Caco-2 (cell line): ENCODE measurements at regions not wholly inside any gene's neighbourhood (a gene's known extent, or its start where the extent isn't known, plus 50 kb on each side); places are given as distances from the start of the nearest gene placed in this dataset.

ENCODE experiments used
- BruUV-seq: library from RNA; stranded (reverse); fragments of 400-500 nt; replicated peaks from 2 replicates; lab custom pipeline; 2021; lab: Mats Ljungman, UMichigan
- CTCF ChIA-PET: fragments of 300-600 bp; sonication (Branson Sonifier 250); formaldehyde crosslinking; loops from one replicate; lab custom pipeline; 2022; ENCODE audit warnings: antibody characterized with exemption; lab: Charles Lee
- POLR2A ChIA-PET: fragments of 300-600 bp; sonication (Branson Sonifier 250); formaldehyde crosslinking; loops from one replicate; lab custom pipeline; 2022; ENCODE audit warnings: antibody characterized with exemption; lab: Charles Lee
- DNase-seq, 2 experiments: peaks; one replicate each; pipeline versions ENCODE4 v3.0.0 to v3.0.0-alpha.2; 2020 to 2022
- H3K27me3 ChIP-seq: replicated peaks from 2 replicates; pipeline ENCODE4 v1.6.0; 2011; ENCODE audit warnings: low read length; ENCODE audit not compliant: control insufficient read depth, insufficient read depth
- H3K36me3 ChIP-seq: 2 replicates; pipeline ENCODE4 v1.5.1; 2011; ENCODE audit warnings: low read length; ENCODE audit not compliant: control insufficient read depth, insufficient read depth
- H3K4me1 ChIP-seq: fragments of 250-450 bp; sonication (Bioruptor Pico); 2 replicates; pipeline ENCODE4 v1.5.1; 2020; ENCODE audit warnings: mild to moderate bottlenecking
- H3K4me3 ChIP-seq: 2 replicates; pipeline ENCODE4 v1.5.1; 2011; ENCODE audit warnings: low read depth, mild to moderate bottlenecking, control low read depth, low read length
- H3K9me3 ChIP-seq: fragments of 250-450 bp; sonication (Bioruptor Pico); 2 replicates; pipeline ENCODE4 v1.5.1; 2020; ENCODE audit warnings: mild to moderate bottlenecking, moderate library complexity
- H3K27ac Mint-ChIP-seq: one replicate; pipeline ENCODE4 v1.8.0; 2022; ENCODE audit warnings: mixed read lengths; ENCODE audit not compliant: unreplicated experiment
- H3K27me3 Mint-ChIP-seq: one replicate; pipeline ENCODE4 v1.8.0; 2022; ENCODE audit warnings: mixed read lengths; ENCODE audit not compliant: insufficient read depth, unreplicated experiment
- H3K36me3 Mint-ChIP-seq: one replicate; pipeline ENCODE4 v1.8.0; 2022; ENCODE audit warnings: mild to moderate bottlenecking, mixed read lengths; ENCODE audit not compliant: insufficient read depth, unreplicated experiment
- H3K4me1 Mint-ChIP-seq: one replicate; pipeline ENCODE4 v1.8.0; 2022; ENCODE audit warnings: low read depth, mixed read lengths; ENCODE audit not compliant: unreplicated experiment
- H3K4me3 Mint-ChIP-seq: one replicate; pipeline ENCODE4 v1.8.0; 2022; ENCODE audit warnings: mild to moderate bottlenecking, moderate library complexity, mixed read lengths; ENCODE audit not compliant: unreplicated experiment
- H3K9me3 Mint-ChIP-seq: one replicate; pipeline ENCODE4 v1.8.0; 2022; ENCODE audit warnings: mixed read lengths; ENCODE audit not compliant: unreplicated experiment
- intact Hi-C: fragments of 100-400 bp; cut with micrococcal nuclease; formaldehyde crosslinking; loops from one replicate; pipeline ENCODE4 v1.10.0; 2022; ENCODE audit not compliant: unreplicated experiment
- TF ChIP-seq, protein P1 (sequence below), 2 experiments: fragments of 200-600 bp in 1 of 2; IDR thresholded peaks; 1 replicate in 1 of 2; 2 replicates in 1 of 2; pipeline versions ENCODE4 v1.5.1 to v1.8.0; 2011 to 2022; ENCODE audit warnings: antibody characterized with exemption in 1 of 2, control low read depth in 1 of 2, inconsistent platforms in 1 of 2, low read depth in 1 of 2, low read length in 1 of 2, mild to moderate bottlenecking in 1 of 2, moderate library complexity in 1 of 2; ENCODE audit not compliant: insufficient read depth in 1 of 2, severe bottlenecking in 1 of 2, unreplicated experiment in 1 of 2

DNA sequence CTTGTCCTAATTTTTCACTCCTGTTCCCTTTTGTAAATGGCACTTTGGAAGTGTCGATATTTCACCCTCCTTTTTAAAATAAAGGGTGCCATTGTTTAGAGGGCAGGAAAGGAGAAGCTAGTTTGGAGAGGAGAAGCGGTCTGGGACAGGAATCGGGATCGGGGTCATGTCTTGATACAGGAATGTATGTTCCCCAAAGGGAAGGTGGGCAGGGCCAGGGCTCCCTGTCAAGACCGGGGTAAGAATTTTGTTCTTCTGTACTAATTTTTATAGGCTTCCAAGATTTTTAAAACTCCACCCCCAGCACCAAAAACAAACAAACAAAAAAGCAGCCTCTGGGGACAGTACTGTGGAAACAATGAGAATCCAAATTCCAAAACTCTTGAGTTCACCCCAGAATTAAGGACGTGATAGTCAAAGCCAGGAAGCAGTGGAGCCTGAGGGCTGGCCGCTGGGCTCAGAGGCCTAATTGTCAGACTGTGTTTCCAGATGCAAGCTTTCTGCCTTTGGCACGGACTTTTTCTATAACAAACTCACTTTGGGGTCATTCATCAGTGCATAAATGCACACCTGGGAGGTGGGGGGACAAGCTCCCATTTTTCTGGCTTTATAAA, 250.4 kb upstream of the SIX2 start:
- no peak overlapping the region for H3K4me3 ChIP-seq
- CTCF ChIA-PET: no interaction called here
- TF ChIP-seq, protein P1, sequence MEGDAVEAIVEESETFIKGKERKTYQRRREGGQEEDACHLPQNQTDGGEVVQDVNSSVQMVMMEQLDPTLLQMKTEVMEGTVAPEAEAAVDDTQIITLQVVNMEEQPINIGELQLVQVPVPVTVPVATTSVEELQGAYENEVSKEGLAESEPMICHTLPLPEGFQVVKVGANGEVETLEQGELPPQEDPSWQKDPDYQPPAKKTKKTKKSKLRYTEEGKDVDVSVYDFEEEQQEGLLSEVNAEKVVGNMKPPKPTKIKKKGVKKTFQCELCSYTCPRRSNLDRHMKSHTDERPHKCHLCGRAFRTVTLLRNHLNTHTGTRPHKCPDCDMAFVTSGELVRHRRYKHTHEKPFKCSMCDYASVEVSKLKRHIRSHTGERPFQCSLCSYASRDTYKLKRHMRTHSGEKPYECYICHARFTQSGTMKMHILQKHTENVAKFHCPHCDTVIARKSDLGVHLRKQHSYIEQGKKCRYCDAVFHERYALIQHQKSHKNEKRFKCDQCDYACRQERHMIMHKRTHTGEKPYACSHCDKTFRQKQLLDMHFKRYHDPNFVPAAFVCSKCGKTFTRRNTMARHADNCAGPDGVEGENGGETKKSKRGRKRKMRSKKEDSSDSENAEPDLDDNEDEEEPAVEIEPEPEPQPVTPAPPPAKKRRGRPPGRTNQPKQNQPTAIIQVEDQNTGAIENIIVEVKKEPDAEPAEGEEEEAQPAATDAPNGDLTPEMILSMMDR (IDR thresholded peaks at IDR 0.05; ENCODE audit: insufficient read depth in 1 of 2, low read depth in 1 of 2, low read length in 1 of 2, severe bottlenecking in 1 of 2, unreplicated experiment in 1 of 2): no peak
- H3K27ac Mint-ChIP-seq: no peak overlapping the region
- no peak for DNase-seq
- peaks cover 18% of the 10 kb centered on the region for H3K4me1 ChIP-seq
- no peaks in the 10 kb centered on the region for H3K36me3 ChIP-seq
- H3K9me3 ChIP-seq: no peaks in the 10 kb centered on the region
- BruUV-seq: no TSS peak
- POLR2A ChIA-PET: no interaction called here
- H3K27me3 Mint-ChIP-seq: no peaks in the 10 kb centered on the region
- no peak overlapping the region for H3K4me3 Mint-ChIP-seq
- intact Hi-C loops: no loop called here
- H3K27me3 ChIP-seq: no peaks in the 10 kb centered on the region
- peaks cover 18% of the 10 kb centered on the region for H3K4me1 Mint-ChIP-seq
- peaks cover 4% of the 10 kb centered on the region for H3K9me3 Mint-ChIP-seq
- H3K36me3 Mint-ChIP-seq: peaks cover 4% of the 10 kb centered on the region

DNA sequence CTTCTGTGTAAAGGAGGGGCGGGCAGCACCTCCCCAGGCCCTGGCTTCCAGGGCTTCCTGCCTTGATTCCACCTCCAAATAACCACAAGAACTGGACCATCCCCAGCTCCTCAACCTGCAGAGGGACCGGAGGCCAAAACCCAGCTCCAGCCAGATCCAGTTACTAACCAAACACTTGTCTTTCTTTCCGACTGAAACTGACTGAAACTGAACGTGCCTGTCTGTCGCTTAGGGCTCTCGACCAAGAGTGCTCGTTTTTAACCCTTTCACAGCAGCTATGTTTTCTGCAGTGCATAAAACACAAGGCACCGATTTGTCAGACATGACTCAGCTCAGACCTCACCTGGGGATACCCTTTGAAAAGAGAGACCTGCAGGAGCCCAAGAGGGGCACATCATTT, 249.9 kb upstream of the SIX2 start:
- peaks cover 18% of the 10 kb centered on the region for H3K4me1 ChIP-seq
- ChIA-PET CTCF (no interaction called here), POLR2A (no interaction called here)
- Mint-ChIP-seq H3K27ac (no peak overlapping the region), H3K4me3 (no peak overlapping the region), H3K36me3 (peaks cover 4% of the 10 kb centered on the region), H3K27me3 (no peaks in the 10 kb centered on the region), H3K9me3 (no peaks in the 10 kb centered on the region), H3K4me1 (peaks cover 18% of the 10 kb centered on the region)
- H3K9me3 ChIP-seq: no peaks in the 10 kb centered on the region
- no TSS peak for BruUV-seq
- intact Hi-C loops: no loop called here
- TF ChIP-seq, protein P1 (IDR thresholded peaks at IDR 0.05; ENCODE audit: insufficient read depth in 1 of 2, low read depth in 1 of 2, low read length in 1 of 2, severe bottlenecking in 1 of 2, unreplicated experiment in 1 of 2): no peak
- H3K36me3 ChIP-seq: no peaks in the 10 kb centered on the region
- no peak overlapping the region for H3K4me3 ChIP-seq
- H3K27me3 ChIP-seq: no peaks in the 10 kb centered on the region
- no peak for DNase-seq

- intact Hi-C loops: no loop called here
- DNase-seq: no peak
- BruUV-seq: no TSS peak
- Histone ChIP-seq H3K4me1 (peaks cover 18% of the 10 kb centered on the region), H3K4me3 (no peak overlapping the region), H3K9me3 (no peaks in the 10 kb centered on the region), H3K27me3 (no peaks in the 10 kb centered on the region), H3K36me3 (no peaks in the 10 kb centered on the region)
- H3K4me1 Mint-ChIP-seq: peaks cover 18% of the 10 kb centered on the region
- ChIA-PET CTCF (no interaction called here), POLR2A (interaction anchor here (0.6 kb wide), 1 partner anchor 257 kb away, joined by 3 read pairs; no protein-coding TSS in a partner anchor)
- no peaks in the 10 kb centered on the region for H3K36me3 Mint-ChIP-seq
- H3K27ac Mint-ChIP-seq: no peak overlapping the region
- TF ChIP-seq, protein P1 (IDR thresholded peaks at IDR 0.05; ENCODE audit: insufficient read depth in 1 of 2, low read depth in 1 of 2, low read length in 1 of 2, severe bottlenecking in 1 of 2, unreplicated experiment in 1 of 2): no peak
- H3K4me3 Mint-ChIP-seq: no peak overlapping the region
- no peaks in the 10 kb centered on the region for H3K9me3 Mint-ChIP-seq
- H3K27me3 Mint-ChIP-seq: no peaks in the 10 kb centered on the region
Observed at GRCh38 chr2:45258311-45258710, 249.1 kb upstream of the SIX2 start.
